Ascending aorta (tissue), 2 donors: ENCODE measurements at regions not wholly inside any gene's neighbourhood (a gene's known extent, or its start where the extent isn't known, plus 50 kb on each side); places are given as distances from the start of the nearest gene placed in this dataset.

ENCODE experiments used
- DNase-seq, 2 donors: peaks; one replicate each; pipeline ENCODE4 v3.0.0-alpha.2; 2019; ENCODE audit warnings: low spot score in 2 of 2
- H3K27ac ChIP-seq, 2 donors: fragments of 200-600 bp; sonication (generic); one replicate each; pipeline ENCODE4 v1.5.1; 2016 to 2017; ENCODE audit warnings: mild to moderate bottlenecking in 1 of 2
- H3K27me3 ChIP-seq: fragments of 200-600 bp; sonication (generic); one replicate; pipeline ENCODE4 v1.5.1; 2017
- H3K36me3 ChIP-seq, 2 donors: fragments of 200-600 bp; sonication (generic); one replicate each; pipeline ENCODE4 v1.5.1; 2016
- H3K4me1 ChIP-seq, 2 donors: fragments of 200-600 bp; sonication (generic); one replicate each; pipeline ENCODE4 v1.5.1; 2016 to 2017; ENCODE audit warnings: mild to moderate bottlenecking in 1 of 2
- H3K4me3 ChIP-seq, 2 donors: fragments of 200-600 bp; sonication (generic); one replicate each; pipeline ENCODE4 v1.5.1; 2016 to 2017; ENCODE audit warnings: mild to moderate bottlenecking in 1 of 2
- H3K9me3 ChIP-seq, 2 donors: fragments of 200-600 bp; sonication (generic); one replicate each; pipeline ENCODE4 v1.5.1; 2016
- intact Hi-C: fragments of 100-400 bp; cut with DNase I; formaldehyde crosslinking; loops from one replicate; pipeline ENCODE4 v1.15.1; 2023
- TF ChIP-seq, protein P1 (sequence below), 3 experiments: fragments of 200-600 bp in 2 of 3; fragments of 450-650 bp in 1 of 3; sonication (generic) in 2 of 3; IDR thresholded peaks; one replicate each; pipeline ENCODE4 v1.5.1; 2016 to 2019; ENCODE audit warnings: antibody characterized with exemption in 3 of 3, mild to moderate bottlenecking in 1 of 3, moderate library complexity in 1 of 3

DNA sequence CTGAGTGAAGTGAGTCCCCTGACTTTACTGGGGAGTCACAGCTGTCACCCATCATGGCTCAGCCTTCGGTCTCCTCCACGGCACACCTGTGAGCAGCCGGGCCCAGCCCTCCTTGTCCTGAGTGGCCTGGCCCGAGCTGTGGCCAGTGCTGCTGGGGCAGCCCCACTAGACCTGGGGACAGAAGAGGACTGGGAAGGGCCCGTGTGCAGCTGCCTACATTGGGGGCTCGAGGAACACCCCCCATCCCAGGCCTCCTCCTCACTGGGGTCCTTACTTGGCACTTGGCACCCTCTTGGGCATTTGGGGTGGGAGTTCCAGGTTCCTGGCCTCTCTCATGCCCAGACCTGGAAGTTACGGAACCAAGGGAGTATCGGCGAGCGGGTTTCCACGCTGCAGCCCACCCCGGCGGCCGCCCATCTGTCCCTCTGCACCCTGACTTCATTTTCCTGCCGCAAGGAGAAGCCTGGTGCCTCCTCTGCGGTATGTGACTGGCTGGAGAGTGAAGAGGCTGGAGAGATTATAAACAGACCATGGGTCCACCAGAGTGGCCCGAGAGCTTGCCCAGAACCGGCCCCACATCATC, 179.7 kb downstream of the KIF26A start:
- TF ChIP-seq, protein P1, sequence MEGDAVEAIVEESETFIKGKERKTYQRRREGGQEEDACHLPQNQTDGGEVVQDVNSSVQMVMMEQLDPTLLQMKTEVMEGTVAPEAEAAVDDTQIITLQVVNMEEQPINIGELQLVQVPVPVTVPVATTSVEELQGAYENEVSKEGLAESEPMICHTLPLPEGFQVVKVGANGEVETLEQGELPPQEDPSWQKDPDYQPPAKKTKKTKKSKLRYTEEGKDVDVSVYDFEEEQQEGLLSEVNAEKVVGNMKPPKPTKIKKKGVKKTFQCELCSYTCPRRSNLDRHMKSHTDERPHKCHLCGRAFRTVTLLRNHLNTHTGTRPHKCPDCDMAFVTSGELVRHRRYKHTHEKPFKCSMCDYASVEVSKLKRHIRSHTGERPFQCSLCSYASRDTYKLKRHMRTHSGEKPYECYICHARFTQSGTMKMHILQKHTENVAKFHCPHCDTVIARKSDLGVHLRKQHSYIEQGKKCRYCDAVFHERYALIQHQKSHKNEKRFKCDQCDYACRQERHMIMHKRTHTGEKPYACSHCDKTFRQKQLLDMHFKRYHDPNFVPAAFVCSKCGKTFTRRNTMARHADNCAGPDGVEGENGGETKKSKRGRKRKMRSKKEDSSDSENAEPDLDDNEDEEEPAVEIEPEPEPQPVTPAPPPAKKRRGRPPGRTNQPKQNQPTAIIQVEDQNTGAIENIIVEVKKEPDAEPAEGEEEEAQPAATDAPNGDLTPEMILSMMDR (IDR thresholded peaks at IDR 0.05) = no peak
- Histone ChIP-seq H3K4me3 (no peak overlapping the region), H3K36me3 (no peaks in the 10 kb centered on the region), H3K4me1 (no peaks in the 10 kb centered on the region), H3K9me3 (no peaks in the 10 kb centered on the region), H3K27ac (no peak overlapping the region), H3K27me3 (no peaks in the 10 kb centered on the region)
- intact Hi-C loops = no loop called here
- DNase-seq = no peak

DNA sequence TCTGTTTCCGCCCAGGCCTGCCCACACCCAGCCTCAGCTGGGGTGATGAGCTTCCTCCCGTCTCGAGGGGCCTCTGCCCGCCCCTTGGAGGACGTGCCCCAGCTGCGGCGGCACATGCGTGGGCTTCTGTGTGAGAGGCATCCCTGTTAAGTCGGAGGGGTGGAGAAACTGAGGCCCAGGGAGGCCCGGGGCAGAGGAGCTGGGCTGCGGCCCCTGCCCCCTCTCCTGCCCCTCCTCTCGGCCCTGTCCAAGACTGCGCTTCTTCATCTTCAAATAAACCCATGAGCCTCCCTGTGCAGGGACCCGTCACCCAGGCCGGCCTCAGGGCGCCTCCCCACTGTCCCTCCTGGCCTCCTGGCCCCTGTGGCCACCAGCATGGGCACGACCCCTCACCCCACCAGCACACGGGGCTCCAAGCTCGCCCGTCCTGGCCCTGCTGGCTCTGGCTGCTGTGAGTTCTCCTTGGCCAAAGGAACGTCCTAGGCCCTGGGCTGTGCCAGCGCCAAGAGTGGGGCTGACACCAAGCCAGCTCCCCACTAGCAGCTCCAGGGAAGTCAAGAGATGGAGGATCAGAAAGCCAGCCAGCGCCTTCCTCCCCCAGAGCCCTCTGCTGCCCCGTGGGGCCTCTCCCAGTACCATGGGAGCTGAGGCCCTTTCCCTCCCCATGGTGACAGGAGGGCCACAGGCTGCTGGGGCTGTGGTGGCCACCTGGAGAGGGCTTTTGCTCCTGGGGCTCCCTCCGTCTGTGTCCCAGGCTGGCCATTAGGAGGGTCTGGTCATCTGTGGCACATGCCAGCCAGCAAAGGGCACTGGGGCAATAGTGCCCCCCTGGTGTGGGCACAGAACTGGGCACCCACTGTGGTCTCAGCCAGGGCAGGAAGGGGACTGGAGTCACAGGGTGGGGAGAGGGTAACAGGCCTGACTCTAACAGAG, 180.4 kb downstream of the KIF26A start:
- Histone ChIP-seq H3K36me3 (no peaks in the 10 kb centered on the region), H3K27me3 (no peaks in the 10 kb centered on the region), H3K4me1 (no peaks in the 10 kb centered on the region), H3K9me3 (no peaks in the 10 kb centered on the region), H3K4me3 (no peak overlapping the region), H3K27ac (no peak overlapping the region)
- intact Hi-C loops = no loop called here
- DNase-seq = peak in 1 of 2 donors; percentile 43
- TF ChIP-seq, protein P1 (IDR thresholded peaks at IDR 0.05) = no peak

DNA sequence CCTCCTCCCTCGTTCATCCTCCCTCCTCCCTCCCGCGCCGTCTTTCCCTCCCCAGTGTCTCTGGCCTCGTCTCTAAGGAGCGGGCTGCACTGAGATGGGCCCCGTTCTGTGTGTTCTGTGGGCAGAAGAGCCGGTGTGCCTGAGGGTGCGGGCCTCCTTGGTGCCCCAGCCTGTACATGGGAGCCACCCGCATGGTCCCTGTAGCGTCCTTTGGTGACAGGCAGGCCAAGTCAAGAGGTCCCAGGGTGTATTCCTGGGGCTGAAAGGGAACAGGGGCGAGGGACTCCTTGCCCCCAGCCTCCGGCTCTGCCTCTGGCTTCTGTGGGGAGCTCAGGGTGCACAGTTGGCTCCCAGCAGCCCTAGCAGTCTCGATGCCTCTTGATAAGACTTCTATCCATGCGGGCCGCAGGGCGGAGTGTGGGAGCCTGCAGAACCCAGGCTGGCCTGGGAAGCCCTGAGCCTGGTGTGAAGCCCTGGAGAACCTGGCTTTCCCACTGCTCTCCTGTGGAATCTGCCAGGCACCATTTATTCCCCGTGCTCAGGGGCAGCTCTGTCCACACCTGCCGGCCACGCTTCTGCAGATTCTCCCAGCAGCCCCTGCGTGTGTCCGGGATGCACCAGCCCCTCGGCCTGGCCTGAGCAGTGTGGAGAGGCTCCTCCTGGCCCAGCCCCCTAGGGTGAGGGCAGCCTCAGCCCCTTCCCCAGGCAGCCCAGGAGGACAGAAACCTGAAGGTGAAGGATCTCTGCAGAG, 181.3 kb downstream of the KIF26A start:
- Histone ChIP-seq H3K27ac (no peak overlapping the region), H3K4me1 (no peaks in the 10 kb centered on the region), H3K36me3 (no peaks in the 10 kb centered on the region), H3K9me3 (no peaks in the 10 kb centered on the region), H3K27me3 (no peaks in the 10 kb centered on the region), H3K4me3 (no peak overlapping the region)
- intact Hi-C loops = no loop called here
- TF ChIP-seq, protein P1 (IDR thresholded peaks at IDR 0.05) = no peak
- peak in 1 of 2 donors; percentile 49 for DNase-seq

DNA sequence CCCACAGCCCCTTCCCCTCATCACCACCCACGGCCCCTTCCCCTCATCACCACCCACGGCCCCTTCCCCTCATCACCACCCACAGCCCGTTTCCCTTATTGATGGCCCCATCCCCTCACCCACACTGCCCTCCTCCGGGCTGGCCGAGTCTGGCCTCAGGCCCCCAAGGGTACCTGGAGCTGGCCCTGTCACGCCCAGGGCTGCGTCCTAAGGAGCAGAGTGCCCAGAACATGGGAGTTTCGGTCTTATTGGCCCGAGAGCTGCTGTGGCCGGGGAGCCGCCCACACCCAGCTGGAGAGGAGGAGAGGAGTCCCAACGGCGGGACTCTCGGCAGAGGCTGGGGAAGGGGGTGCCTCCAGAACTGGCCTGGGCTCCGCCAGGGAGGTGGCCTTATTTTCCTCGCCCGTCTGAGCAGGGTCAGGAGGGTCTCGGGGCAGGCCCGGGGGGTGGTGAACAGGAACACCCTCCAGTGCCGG, 182.3 kb downstream of the KIF26A start:
- intact Hi-C loops = no loop called here
- DNase-seq = peak in 1 of 2 donors; percentile 44
- H3K27ac ChIP-seq = no peak overlapping the region

More for the DNA sequence above, 182.3 kb downstream of the KIF26A start:
- TF ChIP-seq, protein P1 (IDR thresholded peaks at IDR 0.05) = no peak
- H3K9me3 ChIP-seq = no peaks in the 10 kb centered on the region
- no peaks in the 10 kb centered on the region for H3K27me3 ChIP-seq
- no peaks in the 10 kb centered on the region for H3K36me3 ChIP-seq
- H3K4me3 ChIP-seq = no peak overlapping the region
- H3K4me1 ChIP-seq = no peaks in the 10 kb centered on the region
